ENCODE measurements at regions not wholly inside any gene's neighbourhood (a gene's known extent, or its start where the extent isn't known, plus 50 kb on each side); places are given as distances from the start of the nearest gene placed in this dataset.
"Not testable (repeated sequence)": the region's sequence is repeated elsewhere in the genome, so short reads cannot be mapped to it uniquely, and the experiment has no call there.

DNA sequence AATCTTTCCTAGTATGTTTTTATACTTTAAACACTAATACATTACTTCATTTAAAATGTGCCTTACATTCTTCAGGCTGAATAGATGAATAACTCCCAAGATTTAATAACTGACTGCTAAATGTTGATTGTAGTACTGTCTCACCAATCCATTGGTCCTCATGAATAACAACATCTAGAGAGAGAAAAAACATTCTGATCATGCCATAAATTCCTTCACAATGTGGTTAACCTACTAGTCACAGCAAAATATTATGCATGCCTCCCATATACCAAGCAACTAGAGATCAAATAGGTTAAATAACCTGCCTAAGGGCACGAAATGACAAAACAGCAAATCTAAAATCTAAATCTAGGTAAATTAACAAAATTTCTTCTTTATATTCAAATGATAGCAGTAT is 66.2 kb downstream of the SYT15 start:
- H3K23ac ChIP-seq (ENCODE audit: insufficient read length, low read depth, low read length); H3K27me3 ChIP-seq (ENCODE audit: insufficient read depth, low read length); H4K91ac ChIP-seq (ENCODE audit: insufficient read length, low read depth, low read length); H2AK5ac ChIP-seq (ENCODE audit: insufficient read length, low read length); H2BK15ac ChIP-seq (ENCODE audit: low read depth, low read length); H3K4ac ChIP-seq (ENCODE audit: low read depth, low read length); H3T11ph ChIP-seq (ENCODE audit: low read length); H2BK20ac ChIP-seq (ENCODE audit: low read depth, low read length, poor library complexity, severe bottlenecking); H3K27me3 Mint-ChIP-seq (ENCODE audit: low read depth); H3K36me3 Mint-ChIP-seq (ENCODE audit: insufficient read depth in 1 of 3, low read depth in 3 of 3); H3K4me2 ChIP-seq (ENCODE audit: insufficient read depth, insufficient read length, low read length); H4K8ac ChIP-seq (replicated peaks; ENCODE audit: insufficient read length, low read depth, low read length); H3K4me1 Mint-ChIP-seq; H4K20me1 ChIP-seq (ENCODE audit: control insufficient read depth, insufficient read depth, insufficient read length); H3K4me3 Mint-ChIP-seq; H3K14ac ChIP-seq (ENCODE audit: insufficient read depth, low read length); H2AFZ ChIP-seq (ENCODE audit: low read length); H3K4me1 ChIP-seq (ENCODE audit: insufficient read depth, low read length); H4K5ac ChIP-seq (ENCODE audit: insufficient read length, low read depth, low read length); DNase-seq; H3K27ac ChIP-seq (ENCODE audit: insufficient read length, low read depth, low read length); H3K23me2 ChIP-seq (ENCODE audit: insufficient read length, low read depth, low read length, poor library complexity, severe bottlenecking); H3K79me2 ChIP-seq (ENCODE audit: insufficient read depth, low read length); H3K9me3 ChIP-seq (ENCODE audit: control insufficient read depth, low read depth, low read length); H3K9me3 Mint-ChIP-seq; H3K18ac ChIP-seq (ENCODE audit: insufficient read length, low read depth, low read length); H3K79me1 ChIP-seq (ENCODE audit: insufficient read depth, low read depth, low read length, poor library complexity, severe bottlenecking); H2BK120ac ChIP-seq (ENCODE audit: low read depth, low read length, poor library complexity, severe bottlenecking); H3K56ac ChIP-seq (ENCODE audit: insufficient read length, low read depth, low read length); H3K9ac ChIP-seq (ENCODE audit: extremely low read depth, insufficient read length, low read length); H2BK12ac ChIP-seq (ENCODE audit: insufficient read length, low read depth, low read length); H2BK5ac ChIP-seq (ENCODE audit: insufficient read length, low read length): not testable (repeated sequence)
- no CpG with 5 or more reads among the region's 1 CpG for WGBS (ENCODE audit: extremely low coverage, insufficient read length, low lambda C conversion rate)
- H3K27ac Mint-ChIP-seq = peak overlapping the region in 1 of 3 experiments; percentile 53; a peak in 1 of 7 replicates

DNA sequence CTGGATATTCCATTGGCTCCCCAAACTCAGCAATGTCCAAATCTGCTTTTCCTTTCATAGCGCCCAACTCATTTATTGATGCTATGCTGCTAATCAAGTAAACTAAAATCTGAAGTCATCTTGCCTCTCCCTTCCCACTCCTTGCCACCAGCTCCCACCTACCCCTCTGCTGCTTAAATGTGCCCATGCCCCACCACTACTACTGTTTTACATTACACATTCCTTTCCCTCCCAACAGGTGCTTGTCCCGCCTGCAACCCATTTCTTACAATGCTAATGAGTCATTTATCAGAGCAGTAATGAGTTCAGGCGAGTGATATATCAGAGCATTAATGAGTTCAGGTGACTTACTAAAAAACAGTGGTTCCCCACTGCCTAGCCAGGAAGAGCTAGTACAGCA is 67.2 kb downstream of the SYT15 start:
- H2BK120ac ChIP-seq (ENCODE audit: low read depth, low read length, poor library complexity, severe bottlenecking); H3K9ac ChIP-seq (ENCODE audit: extremely low read depth, insufficient read length, low read length); H3K18ac ChIP-seq (ENCODE audit: insufficient read length, low read depth, low read length); H3K23me2 ChIP-seq (ENCODE audit: insufficient read length, low read depth, low read length, poor library complexity, severe bottlenecking); H2BK20ac ChIP-seq (ENCODE audit: low read depth, low read length, poor library complexity, severe bottlenecking); H3K27me3 Mint-ChIP-seq (ENCODE audit: low read depth); H3K4me3 Mint-ChIP-seq; H3K9me3 Mint-ChIP-seq; H3K36me3 Mint-ChIP-seq (ENCODE audit: insufficient read depth in 1 of 3, low read depth in 3 of 3); H3K9me3 ChIP-seq (ENCODE audit: control insufficient read depth, low read depth, low read length); H4K8ac ChIP-seq (replicated peaks; ENCODE audit: insufficient read length, low read depth, low read length); H3K23ac ChIP-seq (ENCODE audit: insufficient read length, low read depth, low read length); H3K79me2 ChIP-seq (ENCODE audit: insufficient read depth, low read length); H3K27ac Mint-ChIP-seq; DNase-seq; H3T11ph ChIP-seq (ENCODE audit: low read length); H3K4ac ChIP-seq (ENCODE audit: low read depth, low read length); H3K4me1 Mint-ChIP-seq; H2BK15ac ChIP-seq (ENCODE audit: low read depth, low read length); H3K27ac ChIP-seq (ENCODE audit: insufficient read length, low read depth, low read length); H4K20me1 ChIP-seq (ENCODE audit: control insufficient read depth, insufficient read depth, insufficient read length); H3K79me1 ChIP-seq (ENCODE audit: insufficient read depth, low read depth, low read length, poor library complexity, severe bottlenecking); H2AK5ac ChIP-seq (ENCODE audit: insufficient read length, low read length); H4K5ac ChIP-seq (ENCODE audit: insufficient read length, low read depth, low read length); H3K14ac ChIP-seq (ENCODE audit: insufficient read depth, low read length); H3K27me3 ChIP-seq (ENCODE audit: insufficient read depth, low read length); H2AFZ ChIP-seq (ENCODE audit: low read length); H2BK5ac ChIP-seq (ENCODE audit: insufficient read length, low read length); H3K4me2 ChIP-seq (ENCODE audit: insufficient read depth, insufficient read length, low read length); H2BK12ac ChIP-seq (ENCODE audit: insufficient read length, low read depth, low read length); H3K4me1 ChIP-seq (ENCODE audit: insufficient read depth, low read length); H4K91ac ChIP-seq (ENCODE audit: insufficient read length, low read depth, low read length); H3K56ac ChIP-seq (ENCODE audit: insufficient read length, low read depth, low read length): not testable (repeated sequence)
- WGBS (ENCODE audit: extremely low coverage, insufficient read length, low lambda C conversion rate) = no CpG with 5 or more reads among the region's 3 CpGs
